HL-60 (cell line): ENCODE measurements at regions not wholly inside any gene's neighbourhood (a gene's known extent, or its start where the extent isn't known, plus 50 kb on each side); places are given as distances from the start of the nearest gene placed in this dataset.

Experiments used
- CTCF ChIP-seq: IDR thresholded peaks from one replicate; pipeline ENCODE4 v1.5.1; 2011; ENCODE audit warnings: low read length, control low read depth, inconsistent platforms; ENCODE audit not compliant: insufficient read depth
- GABPA ChIP-seq: IDR thresholded peaks from 2 replicates; pipeline ENCODE4 v1.6.1; 2012; ENCODE audit warnings: low read depth
- POLR2AphosphoS5 ChIP-seq: IDR thresholded peaks from 2 replicates; pipeline ENCODE4 v1.6.1; 2012; ENCODE audit warnings: low read depth
- REST ChIP-seq: IDR thresholded peaks from 2 replicates; pipeline ENCODE4 v1.6.1; 2012; ENCODE audit warnings: low read depth; ENCODE audit not compliant: insufficient replicate concordance

DNA sequence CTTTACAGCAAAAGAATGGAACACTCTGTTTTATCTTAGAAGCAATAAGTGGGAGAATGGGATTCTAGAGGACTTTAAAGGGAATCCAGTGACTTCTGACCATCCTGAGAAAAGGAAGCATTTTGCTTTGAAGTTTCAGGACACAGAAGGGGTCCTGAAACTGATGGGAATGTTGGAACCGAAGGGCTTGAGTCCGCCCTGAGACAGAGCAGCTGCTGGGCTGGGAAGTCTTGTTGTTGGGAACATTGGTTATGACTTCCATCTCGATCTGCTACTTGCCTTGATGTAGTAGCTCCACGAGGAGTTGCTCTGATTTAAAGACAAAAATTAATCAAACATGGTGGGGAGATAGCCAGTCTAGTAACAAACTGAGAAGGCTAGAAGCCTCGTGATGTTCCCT lies 177.6 kb downstream of the JCAD start:
- TF ChIP-seq CTCF (no peak), REST (no peak), POLR2AphosphoS5 (no peak), GABPA (no peak)
